ENCODE measurements at regions not wholly inside any gene's neighbourhood (a gene's known extent, or its start where the extent isn't known, plus 50 kb on each side); places are given as distances from the start of the nearest gene placed in this dataset.

GRCh38 chr1:188689542-188689941 lies 1788.1 kb downstream of the BRINP3 start:
- TF ChIP-seq CTCF (IDR thresholded peaks at IDR 0.05; ENCODE audit: low read depth, low read length) = no peak
- TF ChIP-seq EZH2phosphoT487 (IDR thresholded peaks at IDR 0.05; ENCODE audit: low read depth) = no peak

Measured in OCI-LY3 (cell line).